ENCODE measurements at regions not wholly inside any gene's neighbourhood (a gene's known extent, or its start where the extent isn't known, plus 50 kb on each side); places are given as distances from the start of the nearest gene placed in this dataset.

- TF ChIP-seq CREB1 (IDR thresholded peaks at IDR 0.05; ENCODE audit: low read depth) (no peak), RAD21 (IDR thresholded peaks at IDR 0.05; ENCODE audit: low read depth) (no peak), TAF1 (IDR thresholded peaks at IDR 0.05; ENCODE audit: low read depth) (no peak), FOXM1 (IDR thresholded peaks at IDR 0.05; ENCODE audit: borderline replicate concordance, low read depth) (no peak)
These were observed 532.8 kb downstream of the QKI start for GRCh38 chr6:163947276-163947675.

GRCh38 chr6:163946437-163946836 is 531.9 kb downstream of the QKI start:
- no peak for TF ChIP-seq NFIC (IDR thresholded peaks at IDR 0.05)
- TF ChIP-seq CREB1 (IDR thresholded peaks at IDR 0.05; ENCODE audit: low read depth), result no peak
- TF ChIP-seq REST (IDR thresholded peaks at IDR 0.05; ENCODE audit: low read depth), result no peak
- no peak for TF ChIP-seq TAF1 (IDR thresholded peaks at IDR 0.05; ENCODE audit: low read depth)
- TF ChIP-seq CEBPB (IDR thresholded peaks at IDR 0.05), result no peak
- no peak for TF ChIP-seq USF1 (IDR thresholded peaks at IDR 0.05)

- TF ChIP-seq TEAD4 (IDR thresholded peaks at IDR 0.05), result no peak
- TF ChIP-seq MAX (IDR thresholded peaks at IDR 0.05), result peak; percentile 45
These were observed 531.3 kb downstream of the QKI start for GRCh38 chr6:163945808-163946207.

- TF ChIP-seq MAX (IDR thresholded peaks at IDR 0.05), result no peak
- no peak for TF ChIP-seq NFIC (IDR thresholded peaks at IDR 0.05)
- TF ChIP-seq REST (IDR thresholded peaks at IDR 0.05; ENCODE audit: low read depth), result no peak
- TF ChIP-seq RAD21 (IDR thresholded peaks at IDR 0.05; ENCODE audit: low read depth), result no peak
- no peak for TF ChIP-seq TAF1 (IDR thresholded peaks at IDR 0.05; ENCODE audit: low read depth)
- no peak for TF ChIP-seq EGR1 (IDR thresholded peaks at IDR 0.05)
- no peak for TF ChIP-seq USF1 (IDR thresholded peaks at IDR 0.05)
- no peak for TF ChIP-seq EP300 (IDR thresholded peaks at IDR 0.05; ENCODE audit: borderline replicate concordance)
These were observed 530.4 kb downstream of the QKI start for GRCh38 chr6:163944897-163945296.

GRCh38 chr6:163943607-163944385 is 529.3 kb downstream of the QKI start:
- no peak for TF ChIP-seq CREB1 (IDR thresholded peaks at IDR 0.05; ENCODE audit: low read depth)
- TF ChIP-seq ZBTB7A (IDR thresholded peaks at IDR 0.05; ENCODE audit: low read depth), result no peak
- no peak for TF ChIP-seq TEAD4 (IDR thresholded peaks at IDR 0.05)
- no peak for TF ChIP-seq NFIC (IDR thresholded peaks at IDR 0.05)
- TF ChIP-seq MAX (IDR thresholded peaks at IDR 0.05), result no peak
- TF ChIP-seq YY1 (IDR thresholded peaks at IDR 0.05; ENCODE audit: low read depth), result no peak

GRCh38 chr6:163942790-163943189 is 528.3 kb downstream of the QKI start:
- no peak for TF ChIP-seq TAF1 (IDR thresholded peaks at IDR 0.05; ENCODE audit: low read depth)
- TF ChIP-seq TEAD4 (IDR thresholded peaks at IDR 0.05), result no peak
- no peak for TF ChIP-seq ZBTB7A (IDR thresholded peaks at IDR 0.05; ENCODE audit: low read depth)
- TF ChIP-seq MAX (IDR thresholded peaks at IDR 0.05), result no peak
- TF ChIP-seq TCF12 (IDR thresholded peaks at IDR 0.05; ENCODE audit: low read depth), result no peak
- no peak for TF ChIP-seq FOXM1 (IDR thresholded peaks at IDR 0.05; ENCODE audit: borderline replicate concordance, low read depth)
- no peak for TF ChIP-seq EP300 (IDR thresholded peaks at IDR 0.05; ENCODE audit: borderline replicate concordance)
- no peak for TF ChIP-seq USF1 (IDR thresholded peaks at IDR 0.05)
- no peak for TF ChIP-seq EGR1 (IDR thresholded peaks at IDR 0.05)
- TF ChIP-seq REST (IDR thresholded peaks at IDR 0.05; ENCODE audit: low read depth), result no peak
- TF ChIP-seq CEBPB (IDR thresholded peaks at IDR 0.05), result no peak
